ENCODE measurements at regions not wholly inside any gene's neighbourhood (a gene's known extent, or its start where the extent isn't known, plus 50 kb on each side); places are given as distances from the start of the nearest gene placed in this dataset.
"Not testable (repeated sequence)": the region's sequence is repeated elsewhere in the genome, so short reads cannot be mapped to it uniquely, and the experiment has no call there.

GRCh38 chr6:73927421-73927820, 231.4 kb downstream of the CD109 start:
- Histone ChIP-seq H3K27ac (no peak overlapping the region), H3K4me3 (no peak overlapping the region), H3K9me3 (no peaks in the 10 kb centered on the region), H3K27me3 (no peaks in the 10 kb centered on the region), H3K36me3 (replicated peaks in 1 of 2; ENCODE audit: insufficient read depth in 1 of 2, low read depth in 2 of 2) (no peaks in the 10 kb centered on the region), H3K4me1 (no peaks in the 10 kb centered on the region)
- no peak for ATAC-seq
- DNase-seq, result no peak
- TF ChIP-seq POLR2A (IDR thresholded peaks at IDR 0.05) (no peak), CTCF (IDR thresholded peaks at IDR 0.05) (no peak)
- intact Hi-C loops (cut with DNase I), result no loop called here

GRCh38 chr6:73925703-73926102, 229.7 kb downstream of the CD109 start:
- H3K4me3 ChIP-seq; H3K27me3 ChIP-seq; H3K9me3 ChIP-seq; DNase-seq; H3K4me1 ChIP-seq; intact Hi-C loops (cut with DNase I); H3K36me3 ChIP-seq (replicated peaks in 1 of 2; ENCODE audit: insufficient read depth in 1 of 2, low read depth in 2 of 2); H3K27ac ChIP-seq; ATAC-seq: not testable (repeated sequence)
- 80 to 85% methylated on average over 17 of the region's 17 CpGs for WGBS, 2 donors

DNA sequence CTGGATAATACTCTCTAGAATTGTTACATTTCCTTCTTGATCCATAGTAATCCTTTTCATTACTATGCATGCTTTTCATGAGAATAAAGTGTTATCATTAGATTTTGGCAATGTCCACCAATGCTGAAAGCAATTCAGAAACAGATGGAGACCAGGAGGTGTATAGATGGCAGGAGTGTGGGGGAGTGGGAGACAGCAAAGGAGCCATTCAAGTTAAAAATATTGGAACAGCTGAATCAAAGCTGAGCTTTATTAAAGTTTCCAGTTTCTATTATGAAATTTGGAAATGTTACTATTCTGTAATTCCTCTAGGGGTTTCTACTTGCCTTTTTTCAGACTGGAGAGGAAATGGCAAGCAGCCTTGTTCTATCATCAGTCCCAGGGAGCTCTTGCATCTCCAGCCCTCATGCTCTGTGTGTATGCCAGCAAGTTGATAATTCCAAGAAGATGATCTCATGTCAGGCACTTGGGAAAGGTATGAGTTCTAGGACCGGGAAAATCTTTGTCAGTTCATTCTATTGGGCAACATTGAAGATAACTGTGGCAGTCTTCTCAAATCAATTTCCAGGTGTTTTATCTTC, 228.0 kb downstream of the CD109 start:
- no peak for TF ChIP-seq POLR2A (IDR thresholded peaks at IDR 0.05)
- no peak for TF ChIP-seq CTCF (IDR thresholded peaks at IDR 0.05)
- DNase-seq (peak in 1 of 4 donors; percentile 16), ATAC-seq (peak; percentile 30)
- Histone ChIP-seq H3K36me3 (replicated peaks in 1 of 2; ENCODE audit: insufficient read depth in 1 of 2, low read depth in 2 of 2) (no peaks in the 10 kb centered on the region), H3K27me3 (no peaks in the 10 kb centered on the region), H3K4me3 (no peak overlapping the region), H3K9me3 (no peaks in the 10 kb centered on the region), H3K27ac (no peak overlapping the region), H3K4me1 (no peaks in the 10 kb centered on the region)
- intact Hi-C loops (cut with DNase I), result no loop called here
- 80 to 93% methylated on average over 1 of the region's 1 CpG for WGBS, 2 donors

DNA sequence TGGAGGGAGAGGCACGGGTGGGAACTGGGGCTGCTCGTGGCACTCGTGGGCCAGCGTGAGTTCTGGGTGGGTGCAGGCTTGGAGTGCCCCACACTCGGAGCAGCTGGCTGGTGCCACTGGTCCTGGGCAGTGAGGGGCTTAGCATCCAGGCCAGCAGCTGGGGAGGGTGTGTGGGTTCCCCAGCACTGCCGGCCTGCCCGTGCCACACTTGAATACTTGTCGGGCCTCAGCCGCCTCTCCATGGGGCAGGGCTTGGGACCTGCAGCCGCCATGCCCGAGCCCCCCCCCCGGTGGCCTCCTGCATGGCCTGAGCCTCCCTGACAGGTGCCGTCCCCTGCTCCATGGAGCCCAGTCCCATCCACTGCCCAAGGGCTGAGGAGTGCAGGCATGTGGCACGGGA, 207.2 kb downstream of the CD109 start:
- Histone ChIP-seq H3K27ac (no peak overlapping the region), H3K36me3 (replicated peaks in 1 of 2; ENCODE audit: insufficient read depth in 1 of 2, low read depth in 2 of 2) (no peaks in the 10 kb centered on the region), H3K4me1 (no peaks in the 10 kb centered on the region), H3K27me3 (no peaks in the 10 kb centered on the region), H3K4me3 (no peak overlapping the region), H3K9me3 (peaks cover 0 to 12% (median 0%) of the 10 kb centered on the region in 3 donors)
- ATAC-seq, result no peak
- TF ChIP-seq CTCF (IDR thresholded peaks at IDR 0.05), result no peak
- TF ChIP-seq POLR2A (IDR thresholded peaks at IDR 0.05), result no peak
- intact Hi-C loops (cut with DNase I), result no loop called here
- WGBS, 2 donors, result 71 to 88% methylated on average over 3 to 10 of the region's 14 CpGs
- no peak for DNase-seq

- intact Hi-C loops (cut with DNase I), result no loop called here
- TF ChIP-seq POLR2A (IDR thresholded peaks at IDR 0.05) (no peak), CTCF (IDR thresholded peaks at IDR 0.05) (no peak)
- H3K4me1 ChIP-seq, result no peaks in the 10 kb centered on the region
- H3K36me3 ChIP-seq (replicated peaks in 1 of 2; ENCODE audit: insufficient read depth in 1 of 2, low read depth in 2 of 2), result no peaks in the 10 kb centered on the region
- H3K4me3 ChIP-seq, result no peak overlapping the region
- H3K27me3 ChIP-seq, result no peaks in the 10 kb centered on the region
- DNase-seq, result no peak
- peaks cover 0 to 12% (median 0%) of the 10 kb centered on the region in 3 donors for H3K9me3 ChIP-seq
- ATAC-seq, result no peak
- no peak overlapping the region for H3K27ac ChIP-seq
Observed at GRCh38 chr6:73901986-73902385, 206.0 kb downstream of the CD109 start.
